Left ventricle myocardium inferior (tissue), 1 donor: ENCODE measurements at regions not wholly inside any gene's neighbourhood (a gene's known extent, or its start where the extent isn't known, plus 50 kb on each side); places are given as distances from the start of the nearest gene placed in this dataset.

Experiments
- DNase-seq: peaks from one replicate; pipeline ENCODE4 v3.0.0-alpha.2; 2020
- H3K27ac ChIP-seq: fragments of 200-600 bp; replicated peaks from 2 replicates; pipeline ENCODE4 v1.8.0; 2021
- H3K27me3 ChIP-seq: fragments of 200-600 bp; 2 replicates; pipeline ENCODE4 v1.8.0; 2021; ENCODE audit warnings: low read depth
- H3K36me3 ChIP-seq: fragments of 200-600 bp; 2 replicates; pipeline ENCODE4 v1.8.0; 2021
- H3K4me1 ChIP-seq: fragments of 200-600 bp; 2 replicates; pipeline ENCODE4 v1.8.0; 2021
- H3K4me3 ChIP-seq: fragments of 200-600 bp; 2 replicates; pipeline ENCODE4 v1.8.0; 2021; ENCODE audit warnings: mild to moderate bottlenecking, moderate library complexity
- H3K9me3 ChIP-seq: fragments of 200-600 bp; replicated peaks from 2 replicates; pipeline ENCODE4 v1.8.0; 2021
- intact Hi-C: fragments of 100-400 bp; cut with micrococcal nuclease; formaldehyde crosslinking; loops from one replicate; pipeline ENCODE4 v1.11.0; 2022
- TF ChIP-seq, protein P1 (sequence below): fragments of 200-600 bp; IDR thresholded peaks from 2 replicates; pipeline ENCODE4 v1.8.0; 2021; ENCODE audit warnings: antibody characterized with exemption, mild to moderate bottlenecking, borderline replicate concordance
- donor health status: DM: no; HTN: yes; CAD: no; lungs with severe emphysema.

DNA sequence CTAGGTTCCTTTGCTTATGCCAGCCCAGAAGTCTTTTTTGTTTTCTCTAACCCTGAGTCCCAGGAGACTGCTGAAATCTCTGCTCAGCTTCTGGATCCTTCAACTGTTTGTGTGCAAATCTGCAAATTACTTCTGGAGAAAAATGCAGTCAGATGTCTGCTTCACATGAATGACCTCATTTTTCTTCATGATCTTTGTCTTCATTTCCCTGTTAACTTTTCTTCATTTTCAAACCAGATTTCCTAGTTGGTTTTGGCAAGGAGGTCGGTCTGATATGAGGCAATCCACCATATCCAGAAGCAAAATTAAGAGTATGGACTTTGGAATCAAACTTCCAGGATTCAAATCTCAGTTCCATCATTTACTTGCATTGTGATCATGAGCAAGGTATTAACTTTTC, 66.8 kb downstream of the ZNF503 start:
- Histone ChIP-seq H3K4me3 (no peak overlapping the region), H3K9me3 (peaks cover 13% of the 10 kb centered on the region), H3K27ac (no peak overlapping the region), H3K4me1 (no peaks in the 10 kb centered on the region), H3K36me3 (no peaks in the 10 kb centered on the region), H3K27me3 (no peaks in the 10 kb centered on the region)
- intact Hi-C loops: no loop called here
- TF ChIP-seq, protein P1, sequence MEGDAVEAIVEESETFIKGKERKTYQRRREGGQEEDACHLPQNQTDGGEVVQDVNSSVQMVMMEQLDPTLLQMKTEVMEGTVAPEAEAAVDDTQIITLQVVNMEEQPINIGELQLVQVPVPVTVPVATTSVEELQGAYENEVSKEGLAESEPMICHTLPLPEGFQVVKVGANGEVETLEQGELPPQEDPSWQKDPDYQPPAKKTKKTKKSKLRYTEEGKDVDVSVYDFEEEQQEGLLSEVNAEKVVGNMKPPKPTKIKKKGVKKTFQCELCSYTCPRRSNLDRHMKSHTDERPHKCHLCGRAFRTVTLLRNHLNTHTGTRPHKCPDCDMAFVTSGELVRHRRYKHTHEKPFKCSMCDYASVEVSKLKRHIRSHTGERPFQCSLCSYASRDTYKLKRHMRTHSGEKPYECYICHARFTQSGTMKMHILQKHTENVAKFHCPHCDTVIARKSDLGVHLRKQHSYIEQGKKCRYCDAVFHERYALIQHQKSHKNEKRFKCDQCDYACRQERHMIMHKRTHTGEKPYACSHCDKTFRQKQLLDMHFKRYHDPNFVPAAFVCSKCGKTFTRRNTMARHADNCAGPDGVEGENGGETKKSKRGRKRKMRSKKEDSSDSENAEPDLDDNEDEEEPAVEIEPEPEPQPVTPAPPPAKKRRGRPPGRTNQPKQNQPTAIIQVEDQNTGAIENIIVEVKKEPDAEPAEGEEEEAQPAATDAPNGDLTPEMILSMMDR: no peak
- DNase-seq: no peak

DNA sequence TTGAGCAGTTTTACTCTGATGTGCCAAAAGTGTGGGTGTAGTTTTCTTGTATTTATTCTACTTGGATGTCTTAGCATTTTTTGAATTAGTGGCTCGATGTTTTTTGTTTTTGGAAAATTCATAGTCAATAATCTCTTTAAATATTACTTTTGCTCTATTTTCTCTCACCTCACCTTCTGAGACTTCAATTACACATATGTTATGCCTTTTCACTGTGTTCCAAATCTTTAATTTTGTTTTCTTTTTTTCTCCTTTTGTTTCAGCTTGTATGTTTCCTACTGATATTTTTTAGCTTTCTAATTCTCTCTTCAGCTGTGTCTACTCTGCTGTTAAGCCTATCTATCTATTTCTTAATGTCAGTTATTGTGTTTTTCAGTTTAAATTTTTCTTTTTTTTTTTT, 69.5 kb downstream of the ZNF503 start:
- H3K4me1 ChIP-seq: no peaks in the 10 kb centered on the region
- DNase-seq: no peak
- H3K9me3 ChIP-seq: peaks cover 13% of the 10 kb centered on the region
- H3K4me3 ChIP-seq: no peak overlapping the region
- no peaks in the 10 kb centered on the region for H3K36me3 ChIP-seq
- intact Hi-C loops: no loop called here
- no peak overlapping the region for H3K27ac ChIP-seq
- TF ChIP-seq, protein P1: no peak
- H3K27me3 ChIP-seq: no peaks in the 10 kb centered on the region

DNA sequence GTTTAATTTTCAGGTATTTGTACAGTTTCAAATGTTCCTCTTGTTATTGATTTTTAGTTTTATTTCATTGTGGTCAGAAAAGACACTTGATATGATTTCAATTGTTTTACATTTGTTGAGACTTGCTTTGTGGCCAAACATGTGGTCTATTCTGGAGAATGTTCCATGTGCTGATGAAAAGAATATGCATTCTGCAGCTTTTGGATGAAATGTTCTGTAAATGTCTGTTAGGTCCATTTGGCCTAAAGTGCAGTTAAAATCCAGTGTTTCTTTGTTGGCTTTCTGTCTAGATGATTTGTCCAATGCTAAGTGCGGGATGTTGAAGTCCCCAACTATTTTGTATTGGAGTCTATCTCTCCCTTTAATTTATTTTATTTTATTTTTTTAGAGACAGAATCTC, 70.5 kb downstream of the ZNF503 start:
- Histone ChIP-seq H3K27me3 (no peaks in the 10 kb centered on the region), H3K4me1 (no peaks in the 10 kb centered on the region), H3K9me3 (peaks cover 13% of the 10 kb centered on the region), H3K36me3 (no peaks in the 10 kb centered on the region), H3K4me3 (no peak overlapping the region), H3K27ac (no peak overlapping the region)
- intact Hi-C loops: no loop called here
- TF ChIP-seq, protein P1: no peak
- DNase-seq: no peak

DNA sequence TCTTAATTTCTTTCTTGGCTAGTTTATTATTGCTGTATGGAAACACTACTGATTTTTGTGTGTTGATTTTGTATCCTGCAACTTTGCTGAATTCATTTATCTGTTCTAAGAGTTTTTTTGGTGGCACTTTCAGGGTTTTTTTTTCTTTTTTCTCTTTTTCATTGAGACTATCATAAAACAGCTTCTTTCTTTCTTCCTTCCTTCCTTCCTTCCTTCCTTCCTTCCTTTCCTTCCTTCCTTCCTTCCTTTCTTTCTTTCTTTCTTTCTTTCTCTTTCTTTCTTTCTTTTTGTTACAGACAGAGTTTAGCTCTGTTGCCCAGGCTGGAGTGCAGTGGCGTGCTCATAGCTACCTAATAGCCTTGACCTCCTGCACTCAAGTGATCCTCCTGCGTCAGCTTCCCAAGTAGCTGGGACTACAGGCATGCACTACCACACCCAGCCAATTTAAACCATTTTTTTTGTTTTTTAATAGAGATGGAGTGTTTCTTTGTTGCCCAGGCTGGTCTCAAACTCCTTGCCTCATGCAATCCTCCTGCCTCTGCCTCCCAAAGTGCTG, 72.3 kb downstream of the ZNF503 start:
- Histone ChIP-seq H3K36me3 (no peaks in the 10 kb centered on the region), H3K27me3 (no peaks in the 10 kb centered on the region), H3K9me3 (peaks cover 8% of the 10 kb centered on the region), H3K4me3 (no peak overlapping the region), H3K27ac (no peak overlapping the region), H3K4me1 (no peaks in the 10 kb centered on the region)
- intact Hi-C loops: no loop called here
- DNase-seq: no peak
- TF ChIP-seq, protein P1: no peak

DNA sequence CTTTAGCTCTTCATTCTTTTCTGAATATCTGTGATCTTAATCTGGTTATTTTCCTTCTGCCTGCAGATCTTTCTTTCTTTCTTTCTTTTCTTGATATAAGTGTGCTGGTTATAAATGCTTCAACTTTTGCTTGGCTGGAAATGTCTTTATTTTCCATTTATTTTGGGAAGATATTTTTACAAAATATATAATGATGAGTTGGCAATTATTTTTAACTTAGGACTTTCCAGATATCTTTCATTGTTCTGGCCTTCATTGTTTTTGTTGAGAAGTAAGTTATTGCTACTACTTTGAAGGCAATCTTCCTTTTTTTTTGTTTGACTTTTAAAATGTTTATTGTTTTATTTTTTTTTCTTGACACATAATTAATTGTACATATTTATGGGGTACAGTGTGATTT, 75.3 kb downstream of the ZNF503 start:
- H3K27ac ChIP-seq: no peak overlapping the region
- peaks cover 12% of the 10 kb centered on the region for H3K9me3 ChIP-seq
- intact Hi-C loops: no loop called here

More for the DNA sequence above, 75.3 kb downstream of the ZNF503 start:
- DNase-seq: no peak
- no peak overlapping the region for H3K4me3 ChIP-seq
- H3K36me3 ChIP-seq: no peaks in the 10 kb centered on the region
- no peaks in the 10 kb centered on the region for H3K27me3 ChIP-seq
- no peaks in the 10 kb centered on the region for H3K4me1 ChIP-seq
- TF ChIP-seq, protein P1: no peak
